VCaP (cell line): ENCODE measurements at regions not wholly inside any gene's neighbourhood (a gene's known extent, or its start where the extent isn't known, plus 50 kb on each side); places are given as distances from the start of the nearest gene placed in this dataset.

Experiments
- H3K27ac ChIP-seq: fragments of 450-650 bp; 2 replicates; pipeline ENCODE4 v1.5.1; 2017
- CTCF ChIP-seq: fragments of 450-650 bp; conservative IDR thresholded peaks from 2 replicates; pipeline ENCODE4 v1.5.1; 2017; ENCODE audit warnings: mild to moderate bottlenecking, moderate library complexity

DNA sequence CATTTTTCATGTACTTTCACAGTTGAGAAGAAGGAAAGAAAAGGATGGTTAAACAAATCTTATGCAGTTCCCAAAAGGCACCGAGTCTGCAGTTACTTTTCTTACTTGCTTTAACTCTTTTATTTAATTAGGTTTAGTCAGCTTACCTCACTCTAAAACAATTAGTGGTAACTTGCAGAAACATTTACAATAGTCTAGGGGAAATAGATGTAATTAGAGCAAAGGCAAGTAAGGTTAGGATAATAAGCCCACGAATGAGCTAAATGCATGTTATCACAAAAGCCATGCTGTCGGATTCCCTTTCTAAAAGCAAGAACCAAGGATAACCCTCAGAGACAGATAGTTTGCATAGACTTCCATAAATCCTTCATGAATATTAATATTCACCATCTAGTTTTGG, 82.0 kb upstream of the VCX2 start:
- TF ChIP-seq CTCF = no peak
- H3K27ac ChIP-seq = no peak overlapping the region

- no peak overlapping the region for H3K27ac ChIP-seq
- no peak for TF ChIP-seq CTCF
These were observed 83.3 kb upstream of the VCX2 start for GRCh38 chrX:8254401-8254800.

- TF ChIP-seq CTCF = no peak
- no peak overlapping the region for H3K27ac ChIP-seq
These were observed 101.8 kb upstream of the VCX2 start for GRCh38 chrX:8272821-8273220.

DNA sequence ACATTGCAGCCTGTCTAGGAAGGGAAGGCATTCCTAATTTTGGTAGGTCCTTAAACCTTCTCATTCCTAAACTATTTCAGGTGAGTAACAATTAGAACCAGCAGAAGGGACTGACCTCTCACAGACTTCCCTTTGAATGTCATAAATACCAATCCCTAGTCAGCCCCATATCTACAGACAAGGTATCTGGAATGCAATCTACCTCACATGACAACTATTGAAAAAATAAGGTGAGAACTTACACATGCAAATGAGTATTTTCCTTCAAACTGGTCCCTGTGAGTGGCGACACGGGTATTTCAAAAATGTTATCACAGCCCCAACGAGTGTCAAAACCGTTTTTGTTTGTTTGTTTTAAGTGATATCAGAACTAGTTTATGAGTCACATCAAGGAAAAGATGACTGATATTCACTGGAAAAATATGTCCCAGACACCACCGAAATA, 102.4 kb upstream of the VCX2 start:
- TF ChIP-seq CTCF = no peak
- no peak overlapping the region for H3K27ac ChIP-seq

GRCh38 chrX:8274170-8274569, 103.1 kb upstream of the VCX2 start:
- H3K27ac ChIP-seq = no peak overlapping the region
- no peak for TF ChIP-seq CTCF

GRCh38 chrX:8278557-8278956, 107.5 kb upstream of the VCX2 start:
- TF ChIP-seq CTCF = no peak
- H3K27ac ChIP-seq = no peak overlapping the region

DNA sequence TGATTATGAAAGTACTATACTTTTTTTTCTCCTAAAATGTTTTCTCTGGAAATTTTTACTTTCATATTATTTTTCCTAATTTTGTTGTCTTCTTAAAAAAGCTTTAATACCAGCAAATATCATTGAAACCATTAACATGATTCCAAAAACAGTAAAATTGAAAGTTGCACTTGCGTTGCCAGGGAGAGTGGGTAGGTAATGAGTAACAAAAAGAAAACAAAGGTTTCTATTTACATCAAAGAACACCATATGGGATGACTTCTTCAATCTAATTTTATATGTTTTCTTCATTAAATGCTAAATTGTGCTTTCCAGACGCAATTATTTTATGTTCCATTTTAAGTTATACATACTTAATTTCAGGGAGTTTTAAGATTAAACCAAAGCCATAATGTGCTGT, 108.3 kb upstream of the VCX2 start:
- no peak overlapping the region for H3K27ac ChIP-seq

More for the DNA sequence above, 108.3 kb upstream of the VCX2 start:
- no peak for TF ChIP-seq CTCF
